Osteoblast (primary cell): ENCODE measurements at regions not wholly inside any gene's neighbourhood (a gene's known extent, or its start where the extent isn't known, plus 50 kb on each side); places are given as distances from the start of the nearest gene placed in this dataset.
"Not testable (repeated sequence)": the region's sequence is repeated elsewhere in the genome, so short reads cannot be mapped to it uniquely, and the experiment has no call there.

Experiments used
- DNase-seq: peaks from one replicate; pipeline ENCODE4 v3.0.0; 2011; ENCODE audit warnings: low spot score, mixed read lengths; ENCODE audit not compliant: insufficient read length; ENCODE audit errors: missing footprints
- H2AFZ ChIP-seq: 2 replicates; pipeline ENCODE4 v1.6.0; 2011; ENCODE audit warnings: mild to moderate bottlenecking, low read length
- H3K27ac ChIP-seq: 2 replicates; pipeline ENCODE4 v1.5.1; 2011; ENCODE audit warnings: mild to moderate bottlenecking, low read depth, low read length, moderate library complexity
- H3K27me3 ChIP-seq: 2 replicates; pipeline ENCODE4 v1.6.0; 2012; ENCODE audit warnings: mild to moderate bottlenecking, control low read depth, inconsistent platforms, low read length, moderate library complexity; ENCODE audit not compliant: insufficient read depth
- H3K36me3 ChIP-seq: 2 replicates; pipeline ENCODE4 v1.5.1; 2011; ENCODE audit warnings: mild to moderate bottlenecking, low read length, control low read depth, moderate library complexity; ENCODE audit not compliant: insufficient read depth
- H3K4me1 ChIP-seq: 2 replicates; pipeline ENCODE4 v1.5.1; 2011; ENCODE audit warnings: mild to moderate bottlenecking, low read length, control low read depth, moderate library complexity; ENCODE audit not compliant: insufficient read depth
- H3K4me2 ChIP-seq: 2 replicates; pipeline ENCODE4 v1.6.0; 2011; ENCODE audit warnings: mild to moderate bottlenecking, low read length; ENCODE audit not compliant: insufficient read depth
- H3K4me3 ChIP-seq: fragments of 200-600 bp; sonication (generic); 3 replicates; pipeline ENCODE4 v1.5.1; 2012; ENCODE audit warnings: mild to moderate bottlenecking, low read length, inconsistent platforms; ENCODE audit not compliant: insufficient read depth
- H3K79me2 ChIP-seq: 2 replicates; pipeline ENCODE4 v1.6.0; 2012; ENCODE audit warnings: mild to moderate bottlenecking, low read length, control low read depth, inconsistent platforms; ENCODE audit not compliant: insufficient read depth
- H3K9me3 ChIP-seq: 2 replicates; pipeline ENCODE4 v1.5.1; 2011; ENCODE audit warnings: low read depth, low read length, control low read depth
- H4K20me1 ChIP-seq: 2 replicates; pipeline ENCODE4 v1.6.0; 2012; ENCODE audit warnings: mild to moderate bottlenecking, low read length, control low read depth; ENCODE audit not compliant: insufficient read depth

GRCh38 chr7:9919-10318, 182.5 kb upstream of the FAM20C start:
- not testable (repeated sequence) for H3K27ac ChIP-seq, H3K4me2 ChIP-seq, H3K9me3 ChIP-seq, DNase-seq, H4K20me1 ChIP-seq, H3K4me3 ChIP-seq, H3K27me3 ChIP-seq, H3K4me1 ChIP-seq, H2AFZ ChIP-seq, H3K79me2 ChIP-seq, H3K36me3 ChIP-seq

DNA sequence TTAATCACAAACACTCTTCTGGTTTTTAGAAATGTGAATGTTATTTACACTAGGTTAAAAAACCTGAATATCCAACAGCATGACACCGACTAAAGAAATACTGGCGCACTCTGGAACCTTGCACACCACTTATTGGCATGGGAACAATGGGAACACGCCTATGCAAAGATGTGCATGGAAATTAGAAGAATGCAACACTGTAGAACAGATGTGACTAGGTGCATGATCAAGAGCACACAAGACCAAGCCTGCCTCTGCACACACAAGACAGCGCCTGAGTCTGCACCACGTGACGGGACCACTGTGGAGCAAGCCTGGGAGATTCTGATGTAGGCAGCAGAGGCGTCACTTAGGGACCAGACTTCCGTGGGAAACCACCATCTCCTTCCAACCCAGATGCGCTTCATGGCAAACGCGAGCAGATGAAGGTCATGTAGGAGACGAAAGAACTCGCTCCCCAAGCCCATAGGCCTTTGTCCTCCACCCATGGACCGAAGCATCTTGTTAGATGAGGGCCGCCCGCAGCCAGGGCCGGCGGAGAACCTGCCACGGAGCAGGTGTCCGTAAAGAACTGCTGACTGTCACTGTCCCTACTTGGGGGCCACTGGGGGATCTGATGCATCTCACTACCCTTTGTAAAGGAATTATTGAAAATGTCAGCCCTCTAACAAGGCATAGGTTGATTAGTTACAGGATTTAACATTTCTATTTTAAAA, 159.6 kb upstream of the FAM20C start:
- not testable (repeated sequence) for H3K79me2 ChIP-seq, DNase-seq, H3K4me1 ChIP-seq, H3K27me3 ChIP-seq, H3K4me2 ChIP-seq, H2AFZ ChIP-seq, H3K9me3 ChIP-seq, H4K20me1 ChIP-seq, H3K27ac ChIP-seq, H3K4me3 ChIP-seq, H3K36me3 ChIP-seq

GRCh38 chr7:35121-35541, 157.2 kb upstream of the FAM20C start:
- not testable (repeated sequence) for DNase-seq, H3K4me1 ChIP-seq, H3K36me3 ChIP-seq, H3K79me2 ChIP-seq, H3K9me3 ChIP-seq, H2AFZ ChIP-seq, H4K20me1 ChIP-seq, H3K4me3 ChIP-seq, H3K4me2 ChIP-seq, H3K27ac ChIP-seq, H3K27me3 ChIP-seq

DNA sequence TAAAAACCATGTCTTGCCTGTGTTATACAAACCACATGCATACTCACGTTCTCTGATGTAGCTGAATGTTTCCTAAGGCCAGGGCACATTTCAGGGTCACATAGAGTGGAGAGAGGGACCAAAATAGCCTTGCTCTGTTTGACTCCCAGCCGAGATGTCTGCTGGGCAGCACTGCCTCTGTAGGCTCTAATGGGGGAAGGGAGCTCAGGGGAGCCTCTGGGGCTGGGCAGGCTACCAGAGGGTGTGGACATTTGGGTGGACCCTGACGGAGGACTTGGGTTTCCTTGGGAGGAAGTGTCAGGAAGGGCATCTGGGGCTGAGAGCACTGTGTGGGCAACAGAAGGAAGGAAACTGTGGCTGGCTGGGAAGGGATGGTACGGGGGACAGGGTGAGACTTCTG, 155.8 kb upstream of the FAM20C start:
- not testable (repeated sequence) for H3K27me3 ChIP-seq, H3K4me2 ChIP-seq, DNase-seq, H3K4me3 ChIP-seq, H3K79me2 ChIP-seq, H3K27ac ChIP-seq, H2AFZ ChIP-seq, H3K9me3 ChIP-seq, H3K36me3 ChIP-seq, H4K20me1 ChIP-seq, H3K4me1 ChIP-seq

- H3K4me3 ChIP-seq, DNase-seq, H3K4me2 ChIP-seq, H4K20me1 ChIP-seq, H3K36me3 ChIP-seq, H3K27ac ChIP-seq, H2AFZ ChIP-seq, H3K79me2 ChIP-seq, H3K4me1 ChIP-seq, H3K27me3 ChIP-seq, H3K9me3 ChIP-seq: not testable (repeated sequence)
Measured at GRCh38 chr7:37656-38055, 154.7 kb upstream of the FAM20C start.

DNA sequence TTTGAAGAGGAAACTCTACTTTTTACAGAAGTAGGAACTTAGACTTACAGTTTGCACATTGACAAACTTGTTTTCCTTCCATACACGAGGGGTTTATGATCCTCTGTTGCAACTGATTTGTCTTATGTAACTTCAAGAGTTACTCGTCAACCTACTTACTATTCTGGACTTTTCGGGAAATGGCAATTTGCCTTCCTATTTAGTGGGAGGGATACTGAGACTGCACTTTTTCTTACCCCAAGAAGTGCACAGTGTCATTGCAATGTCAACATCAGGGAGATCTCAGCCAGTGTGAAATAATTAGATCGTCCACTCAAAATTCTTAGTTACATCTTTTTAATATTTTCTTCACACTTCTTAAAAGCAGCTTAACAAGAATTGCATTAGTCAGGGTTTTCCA, 153.9 kb upstream of the FAM20C start:
- not testable (repeated sequence) for H2AFZ ChIP-seq, H3K9me3 ChIP-seq, H3K27ac ChIP-seq, H3K79me2 ChIP-seq, H4K20me1 ChIP-seq, H3K36me3 ChIP-seq, H3K4me3 ChIP-seq, DNase-seq, H3K4me2 ChIP-seq, H3K4me1 ChIP-seq
- peaks cover 11% of the 10 kb centered on the region for H3K27me3 ChIP-seq

GRCh38 chr7:39984-40740, 152.2 kb upstream of the FAM20C start:
- not testable (repeated sequence) for H2AFZ ChIP-seq, H3K4me1 ChIP-seq, H3K4me2 ChIP-seq, H3K4me3 ChIP-seq, H3K27ac ChIP-seq, DNase-seq, H3K36me3 ChIP-seq, H4K20me1 ChIP-seq, H3K9me3 ChIP-seq, H3K79me2 ChIP-seq
- peaks cover 23% of the 10 kb centered on the region for H3K27me3 ChIP-seq
